ENCODE measurements at regions not wholly inside any gene's neighbourhood (a gene's known extent, or its start where the extent isn't known, plus 50 kb on each side); places are given as distances from the start of the nearest gene placed in this dataset.

DNA sequence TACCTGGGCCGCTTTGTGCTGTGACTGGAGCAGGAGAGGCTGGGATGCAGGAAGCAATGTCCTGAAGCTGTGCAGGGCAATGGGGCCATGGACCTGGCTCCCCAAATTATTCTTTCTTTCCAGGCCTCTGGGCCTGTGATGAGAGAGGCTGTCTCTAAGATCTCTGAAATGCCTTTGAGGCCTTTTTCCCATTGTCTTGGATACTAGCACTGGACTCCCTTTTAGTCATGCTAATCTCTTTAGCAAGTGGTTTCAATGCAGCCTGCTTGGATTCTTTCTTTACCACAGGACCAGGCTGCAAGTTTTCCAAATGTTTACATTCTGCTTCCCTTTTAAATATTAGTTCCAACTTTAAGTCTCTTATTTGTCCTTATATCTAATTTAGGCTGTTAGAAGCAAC is 64.8 kb upstream of the SGO1 start:
- TF ChIP-seq, protein P1, sequence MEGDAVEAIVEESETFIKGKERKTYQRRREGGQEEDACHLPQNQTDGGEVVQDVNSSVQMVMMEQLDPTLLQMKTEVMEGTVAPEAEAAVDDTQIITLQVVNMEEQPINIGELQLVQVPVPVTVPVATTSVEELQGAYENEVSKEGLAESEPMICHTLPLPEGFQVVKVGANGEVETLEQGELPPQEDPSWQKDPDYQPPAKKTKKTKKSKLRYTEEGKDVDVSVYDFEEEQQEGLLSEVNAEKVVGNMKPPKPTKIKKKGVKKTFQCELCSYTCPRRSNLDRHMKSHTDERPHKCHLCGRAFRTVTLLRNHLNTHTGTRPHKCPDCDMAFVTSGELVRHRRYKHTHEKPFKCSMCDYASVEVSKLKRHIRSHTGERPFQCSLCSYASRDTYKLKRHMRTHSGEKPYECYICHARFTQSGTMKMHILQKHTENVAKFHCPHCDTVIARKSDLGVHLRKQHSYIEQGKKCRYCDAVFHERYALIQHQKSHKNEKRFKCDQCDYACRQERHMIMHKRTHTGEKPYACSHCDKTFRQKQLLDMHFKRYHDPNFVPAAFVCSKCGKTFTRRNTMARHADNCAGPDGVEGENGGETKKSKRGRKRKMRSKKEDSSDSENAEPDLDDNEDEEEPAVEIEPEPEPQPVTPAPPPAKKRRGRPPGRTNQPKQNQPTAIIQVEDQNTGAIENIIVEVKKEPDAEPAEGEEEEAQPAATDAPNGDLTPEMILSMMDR (IDR thresholded peaks at IDR 0.05), result no peak
- TF ChIP-seq POLR2A (IDR thresholded peaks at IDR 0.05), result no peak

All from tibial nerve (tissue), 3 donors.